ENCODE measurements at regions not wholly inside any gene's neighbourhood (a gene's known extent, or its start where the extent isn't known, plus 50 kb on each side); places are given as distances from the start of the nearest gene placed in this dataset.

- TF ChIP-seq, protein P1, sequence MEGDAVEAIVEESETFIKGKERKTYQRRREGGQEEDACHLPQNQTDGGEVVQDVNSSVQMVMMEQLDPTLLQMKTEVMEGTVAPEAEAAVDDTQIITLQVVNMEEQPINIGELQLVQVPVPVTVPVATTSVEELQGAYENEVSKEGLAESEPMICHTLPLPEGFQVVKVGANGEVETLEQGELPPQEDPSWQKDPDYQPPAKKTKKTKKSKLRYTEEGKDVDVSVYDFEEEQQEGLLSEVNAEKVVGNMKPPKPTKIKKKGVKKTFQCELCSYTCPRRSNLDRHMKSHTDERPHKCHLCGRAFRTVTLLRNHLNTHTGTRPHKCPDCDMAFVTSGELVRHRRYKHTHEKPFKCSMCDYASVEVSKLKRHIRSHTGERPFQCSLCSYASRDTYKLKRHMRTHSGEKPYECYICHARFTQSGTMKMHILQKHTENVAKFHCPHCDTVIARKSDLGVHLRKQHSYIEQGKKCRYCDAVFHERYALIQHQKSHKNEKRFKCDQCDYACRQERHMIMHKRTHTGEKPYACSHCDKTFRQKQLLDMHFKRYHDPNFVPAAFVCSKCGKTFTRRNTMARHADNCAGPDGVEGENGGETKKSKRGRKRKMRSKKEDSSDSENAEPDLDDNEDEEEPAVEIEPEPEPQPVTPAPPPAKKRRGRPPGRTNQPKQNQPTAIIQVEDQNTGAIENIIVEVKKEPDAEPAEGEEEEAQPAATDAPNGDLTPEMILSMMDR (IDR thresholded peaks at IDR 0.05): no peak
- TF ChIP-seq POLR2A (IDR thresholded peaks at IDR 0.05) (no peak), POLR2AphosphoS5 (IDR thresholded peaks at IDR 0.05) (no peak), EP300 (IDR thresholded peaks at IDR 0.05) (no peak)
These were observed 94.9 kb upstream of the ADGRF1 start for GRCh38 chr6:47137073-47137472.
